SH-SY5Y (cell line): ENCODE measurements at regions not wholly inside any gene's neighbourhood (a gene's known extent, or its start where the extent isn't known, plus 50 kb on each side); places are given as distances from the start of the nearest gene placed in this dataset.

Experiments used
- GATA2 ChIP-seq: IDR thresholded peaks from 2 replicates; pipeline ENCODE4 v1.6.1; 2011; ENCODE audit warnings: mild to moderate bottlenecking, low read depth, low read length
- GATA3 ChIP-seq: IDR thresholded peaks from 2 replicates; pipeline ENCODE4 v1.6.1; 2011; ENCODE audit warnings: low read depth, mild to moderate bottlenecking, low read length, moderate library complexity

DNA sequence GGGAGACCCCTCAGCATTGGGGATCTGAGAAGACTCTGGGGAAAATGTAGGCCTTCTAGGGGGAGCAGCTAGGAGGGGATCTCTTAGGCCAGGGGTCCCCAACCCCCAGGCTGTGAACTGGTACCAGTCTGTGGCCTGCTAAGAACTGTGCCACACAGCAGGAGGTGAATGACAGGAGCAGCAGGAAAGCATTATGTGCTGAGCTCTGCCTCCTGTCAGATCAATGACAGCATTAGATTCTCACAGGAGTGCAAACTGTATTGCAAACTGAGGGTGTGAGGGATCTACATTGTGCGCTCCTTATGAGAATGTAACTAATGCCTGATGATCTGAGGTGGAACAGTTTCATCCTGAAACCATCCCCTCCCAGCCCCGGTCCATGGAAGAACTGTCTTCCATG is 127.3 kb downstream of the SCG2 start:
- no peak for TF ChIP-seq GATA2
- no peak for TF ChIP-seq GATA3
